AG04450 (cell line): ENCODE measurements at regions not wholly inside any gene's neighbourhood (a gene's known extent, or its start where the extent isn't known, plus 50 kb on each side); places are given as distances from the start of the nearest gene placed in this dataset. TPM values are rescaled to one million over a fixed set of nuclear protein-coding genes. Genes with fewer than 3 reads are reported as not detected.

Experiments used
- CTCF ChIA-PET: fragments of 300-600, 350-600 bp; formaldehyde crosslinking; extraction: SDS; loops from one replicate; lab custom pipeline; 2022; ENCODE audit warnings: antibody characterized with exemption, inconsistent platforms; lab: Charles Lee
- POLR2A ChIA-PET: fragments of 350-600 bp; formaldehyde crosslinking; extraction: SDS; loops from one replicate; lab custom pipeline; 2021; ENCODE audit warnings: antibody characterized with exemption, inconsistent platforms; lab: Yijun Ruan, JAX
- DNase-seq: peaks from one replicate; pipeline ENCODE4 v3.0.0-alpha.2; 2011; ENCODE audit warnings: low read depth, low spot score
- H3K27ac ChIP-seq: one replicate; pipeline ENCODE4 v1.5.1; 2012; ENCODE audit warnings: low read depth, low read length, control low read depth
- H3K27me3 ChIP-seq: one replicate; pipeline ENCODE4 v1.6.0; 2012; ENCODE audit warnings: low read length; ENCODE audit not compliant: control insufficient read depth, insufficient read depth
- H3K4me3 ChIP-seq: 2 replicates; pipeline ENCODE4 v1.5.1; 2011; ENCODE audit warnings: mild to moderate bottlenecking, low read depth, low read length, control low read depth
- H3K9me3 ChIP-seq: 2 replicates; pipeline ENCODE4 v1.5.1; 2012; ENCODE audit warnings: low read length; ENCODE audit not compliant: control insufficient read depth, insufficient read depth
- CTCF ChIP-seq: IDR thresholded peaks from 2 replicates; pipeline ENCODE4 v1.5.1; 2011; ENCODE audit warnings: low read depth, low read length, control low read depth, inconsistent platforms
- small RNA-seq: library from RNA; depleted of rRNA; stranded (forward); fragments of <200 nt; gene quantifications from one replicate; pipeline ENCODE3, GENCODE V24; 2012; ENCODE audit warnings: low read depth; ENCODE audit not compliant: insufficient read length

- Histone ChIP-seq H3K9me3 (no peaks in the 10 kb centered on the region), H3K27ac (no peak overlapping the region), H3K4me3 (no peak overlapping the region), H3K27me3 (peaks cover 2% of the 10 kb centered on the region)
- DNase-seq, result no peak
- CTCF ChIA-PET, result no interaction called here
- POLR2A ChIA-PET, result no interaction called here
- no peak for TF ChIP-seq CTCF
These were observed 77.3 kb upstream of the ANO6 start for GRCh38 chr12:45138609-45139008.

- Histone ChIP-seq H3K4me3 (no peak overlapping the region), H3K27me3 (peaks cover 5% of the 10 kb centered on the region), H3K9me3 (no peaks in the 10 kb centered on the region), H3K27ac (no peak overlapping the region)
- CTCF ChIA-PET, result no interaction called here
- TF ChIP-seq CTCF, result no peak
- DNase-seq, result no peak
- POLR2A ChIA-PET, result no interaction called here
These were observed 67.9 kb upstream of the ANO6 start for GRCh38 chr12:45148006-45148405.

GRCh38 chr12:45148619-45149018 lies 67.3 kb upstream of the ANO6 start:
- ChIA-PET POLR2A (no interaction called here), CTCF (no interaction called here)
- no peak for DNase-seq
- no peak for TF ChIP-seq CTCF
- Histone ChIP-seq H3K4me3 (no peak overlapping the region), H3K9me3 (no peaks in the 10 kb centered on the region), H3K27ac (no peak overlapping the region), H3K27me3 (peaks cover 5% of the 10 kb centered on the region)

- ChIA-PET CTCF (interaction anchor here (4.9 kb wide), 1 partner anchor 223 kb away, joined by 23 read pairs; no protein-coding TSS in a partner anchor), POLR2A (no interaction called here)
- Histone ChIP-seq H3K27ac (no peak overlapping the region), H3K4me3 (no peak overlapping the region), H3K27me3 (no peaks in the 10 kb centered on the region), H3K9me3 (no peaks in the 10 kb centered on the region)
- DNase-seq, result no peak
- no peak for TF ChIP-seq CTCF
These were observed 50.6 kb upstream of the ANO6 start for GRCh38 chr12:45165284-45165683.

- no peak for DNase-seq
- no peak overlapping the region for H3K27ac ChIP-seq
- H3K4me3 ChIP-seq, result no peak overlapping the region
- no peaks in the 10 kb centered on the region for H3K27me3 ChIP-seq
- CTCF ChIA-PET, result interaction anchor here (4.9 kb wide), 1 partner anchor 223 kb away, joined by 23 read pairs; no protein-coding TSS in a partner anchor
- POLR2A ChIA-PET, result no interaction called here
- no peak for TF ChIP-seq CTCF
- no peaks in the 10 kb centered on the region for H3K9me3 ChIP-seq
These were observed 49.8 kb upstream of the ANO6 start for GRCh38 chr12:45166056-45166455.

Small RNAs in the stretch of these regions (small RNA-seq; reads per million reads assigned to genes)
- gene RNA5SP361, result not detected
